GM12878 (cell line): ENCODE measurements at regions not wholly inside any gene's neighbourhood (a gene's known extent, or its start where the extent isn't known, plus 50 kb on each side); places are given as distances from the start of the nearest gene placed in this dataset.

Experiments used
- ATAC-seq: fragments of 200-7000 bp; cut with Tn5 transposase; 3 replicates; pipeline ENCODE4 v1.9.1; 2020; ENCODE audit warnings: mild to moderate bottlenecking, moderate library complexity
- BruUV-seq: library from RNA; stranded (reverse); fragments of 400-500 nt; replicated peaks from 2 replicates; lab custom pipeline; 2021; lab: Mats Ljungman, UMichigan
- CTCF ChIA-PET: fragments of 300-600 bp; sonication (Branson Sonifier 250); formaldehyde crosslinking; extraction: SDS; loops from one replicate; lab custom pipeline; 2021; ENCODE audit warnings: inconsistent platforms; lab: Yijun Ruan, JAX
- POLR2A ChIA-PET: fragments of 350-600 bp; formaldehyde crosslinking; extraction: SDS; loops from one replicate; lab custom pipeline; 2021; ENCODE audit warnings: inconsistent platforms; lab: Charles Lee
- RAD21 ChIA-PET: fragments of 300-600 bp; sonication (Branson Sonifier 250); formaldehyde crosslinking; loops from one replicate; lab custom pipeline; 2023; ENCODE audit warnings: antibody characterized with exemption; ENCODE audit not compliant: unreplicated experiment; lab: Charles Lee
- SMC1A ChIA-PET: fragments of 300-600 bp; sonication (Branson Sonifier 250); formaldehyde crosslinking; loops from one replicate; lab custom pipeline; 2023; ENCODE audit not compliant: unreplicated experiment, uncharacterized antibody; lab: Charles Lee
- DNase-seq: peaks from one replicate; pipeline ENCODE4 v3.0.0-alpha.2; 2011; ENCODE audit warnings: low read depth, low spot score
- FAIRE-seq: peaks from 3 replicates; lab custom pipeline; 2011; peaks lifted over from hg19 to GRCh38; lab: Jason Lieb, UNC
- H2AFZ ChIP-seq: 2 replicates; pipeline ENCODE4 v1.6.0; 2011; ENCODE audit warnings: low read depth, low read length, control low read depth; ENCODE audit not compliant: control insufficient read depth
- H3K27ac ChIP-seq: 2 replicates; pipeline ENCODE4 v1.5.1; 2011; ENCODE audit warnings: control low read depth; ENCODE audit not compliant: control insufficient read depth, insufficient read depth
- H3K27me3 ChIP-seq, 2 experiments: replicated peaks in 1 of 2; 2 replicates each; pipeline versions ENCODE4 v1.6.0 to v1.6.1; 2011; ENCODE audit warnings: low read length in 1 of 2; ENCODE audit not compliant: control insufficient read depth in 2 of 2, insufficient read depth in 2 of 2
- H3K36me3 ChIP-seq, 2 experiments: 2 replicates each; pipeline ENCODE4 v1.5.1; 2011; ENCODE audit warnings: low read length in 1 of 2; ENCODE audit not compliant: control insufficient read depth in 2 of 2, insufficient read depth in 2 of 2
- H3K4me1 ChIP-seq: 2 replicates; pipeline ENCODE4 v1.6.1; 2011; ENCODE audit warnings: mild to moderate bottlenecking, low read length, moderate library complexity, mixed read lengths; ENCODE audit not compliant: control insufficient read depth, insufficient read depth
- H3K4me2 ChIP-seq: 2 replicates; pipeline ENCODE4 v1.6.0; 2011; ENCODE audit warnings: control low read depth; ENCODE audit not compliant: control insufficient read depth, insufficient read depth
- H3K4me3 ChIP-seq: fragments of 200-600 bp; sonication (generic); 2 replicates; pipeline ENCODE4 v1.5.1; 2016
- H3K79me2 ChIP-seq: 2 replicates; pipeline ENCODE4 v1.6.0; 2011; ENCODE audit warnings: low read length; ENCODE audit not compliant: control insufficient read depth, insufficient read depth
- H3K9ac ChIP-seq: 2 replicates; pipeline ENCODE4 v1.8.0; 2011; ENCODE audit warnings: low read length, control low read depth, mixed read lengths; ENCODE audit not compliant: control insufficient read depth, insufficient read depth
- H3K9me3 ChIP-seq: replicated peaks from 3 replicates; pipeline ENCODE4 v1.5.1; 2011; ENCODE audit warnings: mild to moderate bottlenecking, low read length; ENCODE audit not compliant: control insufficient read depth, insufficient read depth
- H4K20me1 ChIP-seq: 2 replicates; pipeline ENCODE4 v1.6.0; 2011; ENCODE audit not compliant: control insufficient read depth, insufficient read depth
- BMI1 ChIP-seq: fragments of 450-650 bp; IDR thresholded peaks from 2 replicates; pipeline ENCODE4 v1.6.1; 2016; ENCODE audit warnings: mild to moderate bottlenecking, moderate library complexity, borderline replicate concordance
- PAX5 ChIP-seq: IDR thresholded peaks from 2 replicates; pipeline ENCODE4 v1.6.1; 2011; ENCODE audit warnings: low read depth, low read length, borderline replicate concordance
- RB1 ChIP-seq: fragments of 450-650 bp; formaldehyde crosslinking; IDR thresholded peaks from 2 replicates; pipeline ENCODE4 v1.6.1; 2017; ENCODE audit warnings: mild to moderate bottlenecking, borderline replicate concordance
- RELA ChIP-seq: fragments of 450-650 bp; IDR thresholded peaks from 2 replicates; pipeline ENCODE4 v1.8.0; 2014; ENCODE audit warnings: borderline replicate concordance; ENCODE audit not compliant: partially characterized antibody
- SIX5 ChIP-seq: IDR thresholded peaks from 2 replicates; pipeline ENCODE4 v1.6.1; 2011; ENCODE audit warnings: mild to moderate bottlenecking, low read depth, low read length, moderate library complexity; ENCODE audit not compliant: severe bottlenecking
- SMAD5 ChIP-seq: IDR thresholded peaks from 2 replicates; pipeline ENCODE4 v1.6.1; 2016; ENCODE audit warnings: antibody characterized with exemption, low read depth
- STAT3 ChIP-seq: IDR thresholded peaks from 2 replicates; pipeline ENCODE4 v1.6.1; 2011; ENCODE audit warnings: low read depth, low read length, improper control_type of control experiment
- TAF1 ChIP-seq: IDR thresholded peaks from 2 replicates; pipeline ENCODE4 v1.6.1; 2011; ENCODE audit warnings: mild to moderate bottlenecking, low read depth, low read length, borderline replicate concordance
- ZNF217 ChIP-seq: fragments of 450-650 bp; IDR thresholded peaks from 2 replicates; pipeline ENCODE4 v1.6.1; 2017; ENCODE audit warnings: antibody characterized with exemption, mild to moderate bottlenecking
- WGBS: methylation state at CpG from one replicate; pipeline ENCODE4 v1.1.6; 2016; ENCODE audit warnings: low lambda C conversion rate; ENCODE audit not compliant: insufficient replicate concordance, insufficient coverage; ENCODE audit errors: missing lambda C conversion rate; 5-methylcytosine and 5-hydroxymethylcytosine counted together
- in situ Hi-C: fragments of 300-500 bp; cut with MboI; formaldehyde crosslinking; loops from 9 replicates; pipeline ENCODE4 v1.14.3; 2018; ENCODE audit warnings: mixed read lengths
- intact Hi-C: fragments of 100-400 bp; cut with micrococcal nuclease; formaldehyde crosslinking; loops from one replicate; pipeline ENCODE4 v1.14.2; 2022; ENCODE audit not compliant: unreplicated experiment
- TF ChIP-seq, protein P1 (sequence below): fragments of 450-650 bp; conservative IDR thresholded peaks from 2 replicates; pipeline ENCODE4 v1.6.1; 2017; ENCODE audit warnings: mild to moderate bottlenecking, moderate library complexity
- TF ChIP-seq, protein P2 (sequence below): fragments of 450-650 bp; IDR thresholded peaks from 2 replicates; pipeline ENCODE4 v1.6.1; 2017; ENCODE audit warnings: mild to moderate bottlenecking
- TF ChIP-seq, protein P3 (sequence below): fragments of 450-650 bp; IDR thresholded peaks from 2 replicates; pipeline ENCODE4 v1.6.1; 2017; ENCODE audit warnings: antibody characterized with exemption, mild to moderate bottlenecking, moderate library complexity

DNA sequence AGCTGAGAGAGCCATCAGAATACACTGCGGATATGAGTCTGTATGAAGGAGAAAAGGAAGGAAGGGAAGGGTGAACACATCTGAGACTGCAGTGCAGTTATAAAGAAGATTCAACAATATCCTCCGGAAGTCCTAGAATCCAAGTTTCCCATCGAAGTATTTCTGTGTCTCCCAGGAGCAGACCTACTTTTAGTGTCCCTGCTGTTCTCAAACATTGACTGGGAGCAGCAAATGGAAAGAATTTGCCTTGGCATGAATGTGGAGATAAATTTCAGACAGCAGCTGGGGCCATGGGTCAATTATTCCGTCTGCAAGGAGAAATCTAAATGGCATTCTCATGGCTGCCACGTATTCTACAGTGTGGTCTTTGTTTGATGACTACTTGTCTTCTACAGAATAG is 478.1 kb upstream of the SMC2 start (continued):
- TF ChIP-seq SIX5 (no peak), SMAD5 (no peak), BMI1 (no peak), RELA (no peak), TAF1 (no peak), STAT3 (no peak), ZNF217 (no peak)
- TF ChIP-seq, protein P1, sequence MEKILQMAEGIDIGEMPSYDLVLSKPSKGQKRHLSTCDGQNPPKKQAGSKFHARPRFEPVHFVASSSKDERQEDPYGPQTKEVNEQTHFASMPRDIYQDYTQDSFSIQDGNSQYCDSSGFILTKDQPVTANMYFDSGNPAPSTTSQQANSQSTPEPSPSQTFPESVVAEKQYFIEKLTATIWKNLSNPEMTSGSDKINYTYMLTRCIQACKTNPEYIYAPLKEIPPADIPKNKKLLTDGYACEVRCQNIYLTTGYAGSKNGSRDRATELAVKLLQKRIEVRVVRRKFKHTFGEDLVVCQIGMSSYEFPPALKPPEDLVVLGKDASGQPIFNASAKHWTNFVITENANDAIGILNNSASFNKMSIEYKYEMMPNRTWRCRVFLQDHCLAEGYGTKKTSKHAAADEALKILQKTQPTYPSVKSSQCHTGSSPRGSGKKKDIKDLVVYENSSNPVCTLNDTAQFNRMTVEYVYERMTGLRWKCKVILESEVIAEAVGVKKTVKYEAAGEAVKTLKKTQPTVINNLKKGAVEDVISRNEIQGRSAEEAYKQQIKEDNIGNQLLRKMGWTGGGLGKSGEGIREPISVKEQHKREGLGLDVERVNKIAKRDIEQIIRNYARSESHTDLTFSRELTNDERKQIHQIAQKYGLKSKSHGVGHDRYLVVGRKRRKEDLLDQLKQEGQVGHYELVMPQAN: no peak

DNA sequence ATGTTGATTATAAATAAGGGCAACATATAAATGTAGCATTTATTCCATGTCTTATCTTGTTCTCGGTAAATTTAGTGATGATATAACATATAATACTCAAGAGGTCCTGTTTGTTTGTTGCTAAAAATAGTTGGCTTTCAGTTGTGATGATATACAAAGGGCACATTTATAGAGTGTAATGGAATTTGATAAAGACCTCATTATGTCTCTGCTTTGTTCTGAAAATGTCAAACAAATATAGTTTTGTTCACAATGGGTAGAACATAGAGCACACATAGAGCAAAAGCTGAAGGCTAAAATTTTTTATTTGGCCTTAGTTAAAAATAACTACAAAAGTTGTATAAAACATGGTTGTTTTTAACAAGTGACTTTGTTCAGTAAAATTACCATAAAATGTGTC is 477.1 kb upstream of the SMC2 start:
- WGBS: 0% methylated on average over 1 of the region's 1 CpG
- H3K4me1 ChIP-seq: no peaks in the 10 kb centered on the region
- no peak for TF ChIP-seq PAX5
- no peak for TF ChIP-seq RB1
- TF ChIP-seq, protein P2, sequence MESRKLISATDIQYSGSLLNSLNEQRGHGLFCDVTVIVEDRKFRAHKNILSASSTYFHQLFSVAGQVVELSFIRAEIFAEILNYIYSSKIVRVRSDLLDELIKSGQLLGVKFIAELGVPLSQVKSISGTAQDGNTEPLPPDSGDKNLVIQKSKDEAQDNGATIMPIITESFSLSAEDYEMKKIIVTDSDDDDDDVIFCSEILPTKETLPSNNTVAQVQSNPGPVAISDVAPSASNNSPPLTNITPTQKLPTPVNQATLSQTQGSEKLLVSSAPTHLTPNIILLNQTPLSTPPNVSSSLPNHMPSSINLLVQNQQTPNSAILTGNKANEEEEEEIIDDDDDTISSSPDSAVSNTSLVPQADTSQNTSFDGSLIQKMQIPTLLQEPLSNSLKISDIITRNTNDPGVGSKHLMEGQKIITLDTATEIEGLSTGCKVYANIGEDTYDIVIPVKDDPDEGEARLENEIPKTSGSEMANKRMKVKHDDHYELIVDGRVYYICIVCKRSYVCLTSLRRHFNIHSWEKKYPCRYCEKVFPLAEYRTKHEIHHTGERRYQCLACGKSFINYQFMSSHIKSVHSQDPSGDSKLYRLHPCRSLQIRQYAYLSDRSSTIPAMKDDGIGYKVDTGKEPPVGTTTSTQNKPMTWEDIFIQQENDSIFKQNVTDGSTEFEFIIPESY: no peak
- TF ChIP-seq, protein P3, sequence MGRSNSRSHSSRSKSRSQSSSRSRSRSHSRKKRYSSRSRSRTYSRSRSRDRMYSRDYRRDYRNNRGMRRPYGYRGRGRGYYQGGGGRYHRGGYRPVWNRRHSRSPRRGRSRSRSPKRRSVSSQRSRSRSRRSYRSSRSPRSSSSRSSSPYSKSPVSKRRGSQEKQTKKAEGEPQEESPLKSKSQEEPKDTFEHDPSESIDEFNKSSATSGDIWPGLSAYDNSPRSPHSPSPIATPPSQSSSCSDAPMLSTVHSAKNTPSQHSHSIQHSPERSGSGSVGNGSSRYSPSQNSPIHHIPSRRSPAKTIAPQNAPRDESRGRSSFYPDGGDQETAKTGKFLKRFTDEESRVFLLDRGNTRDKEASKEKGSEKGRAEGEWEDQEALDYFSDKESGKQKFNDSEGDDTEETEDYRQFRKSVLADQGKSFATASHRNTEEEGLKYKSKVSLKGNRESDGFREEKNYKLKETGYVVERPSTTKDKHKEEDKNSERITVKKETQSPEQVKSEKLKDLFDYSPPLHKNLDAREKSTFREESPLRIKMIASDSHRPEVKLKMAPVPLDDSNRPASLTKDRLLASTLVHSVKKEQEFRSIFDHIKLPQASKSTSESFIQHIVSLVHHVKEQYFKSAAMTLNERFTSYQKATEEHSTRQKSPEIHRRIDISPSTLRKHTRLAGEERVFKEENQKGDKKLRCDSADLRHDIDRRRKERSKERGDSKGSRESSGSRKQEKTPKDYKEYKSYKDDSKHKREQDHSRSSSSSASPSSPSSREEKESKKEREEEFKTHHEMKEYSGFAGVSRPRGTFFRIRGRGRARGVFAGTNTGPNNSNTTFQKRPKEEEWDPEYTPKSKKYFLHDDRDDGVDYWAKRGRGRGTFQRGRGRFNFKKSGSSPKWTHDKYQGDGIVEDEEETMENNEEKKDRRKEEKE: no peak
- TF ChIP-seq, all 136 proteins: peak for 0
- H3K27ac ChIP-seq: no peak overlapping the region
- H3K9me3 ChIP-seq: no peaks in the 10 kb centered on the region
- intact Hi-C loops: no loop called here
- RAD21 ChIA-PET: no interaction called here
- in situ Hi-C loops: no loop called here
- FAIRE-seq: no peak
- SMC1A ChIA-PET: no interaction called here
- POLR2A ChIA-PET: no interaction called here
- no TSS peak for BruUV-seq
- H3K36me3 ChIP-seq: no peaks in the 10 kb centered on the region
- CTCF ChIA-PET: no interaction called here
- no peaks in the 10 kb centered on the region for H4K20me1 ChIP-seq
- DNase-seq: no peak
- H3K4me2 ChIP-seq: no peak overlapping the region
- no peak overlapping the region for H2AFZ ChIP-seq
- H3K79me2 ChIP-seq: no peaks in the 10 kb centered on the region
- H3K4me3 ChIP-seq: no peak overlapping the region
- H3K9ac ChIP-seq: no peak overlapping the region
- ATAC-seq: no peak
- no peaks in the 10 kb centered on the region for H3K27me3 ChIP-seq
